GM19025 (cell line): ENCODE measurements at regions not wholly inside any gene's neighbourhood (a gene's known extent, or its start where the extent isn't known, plus 50 kb on each side); places are given as distances from the start of the nearest gene placed in this dataset.
A peak's percentile ranks its signal among the peaks of the same experiment; 100 is the strongest.
"Not testable (repeated sequence)": the region's sequence is repeated elsewhere in the genome, so short reads cannot be mapped to it uniquely, and the experiment has no call there.

Experiments
- ATAC-seq: cut with Tn5 transposase; IDR thresholded peaks from one replicate; pipeline ENCODE4 v1.9.1; 2021; ENCODE audit warnings: mild to moderate bottlenecking, low read depth, moderate library complexity; ENCODE audit not compliant: unreplicated experiment

- ATAC-seq: no peak
Observed at GRCh38 chr2:192535956-192536921, 341.5 kb upstream of the TMEFF2 start.

GRCh38 chr2:192534072-192534471 is 339.3 kb upstream of the TMEFF2 start:
- no peak for ATAC-seq

GRCh38 chr2:192524642-192525251 is 330.0 kb upstream of the TMEFF2 start:
- not testable (repeated sequence) for ATAC-seq

GRCh38 chr2:192524214-192524613 is 329.5 kb upstream of the TMEFF2 start:
- ATAC-seq: not testable (repeated sequence)

DNA sequence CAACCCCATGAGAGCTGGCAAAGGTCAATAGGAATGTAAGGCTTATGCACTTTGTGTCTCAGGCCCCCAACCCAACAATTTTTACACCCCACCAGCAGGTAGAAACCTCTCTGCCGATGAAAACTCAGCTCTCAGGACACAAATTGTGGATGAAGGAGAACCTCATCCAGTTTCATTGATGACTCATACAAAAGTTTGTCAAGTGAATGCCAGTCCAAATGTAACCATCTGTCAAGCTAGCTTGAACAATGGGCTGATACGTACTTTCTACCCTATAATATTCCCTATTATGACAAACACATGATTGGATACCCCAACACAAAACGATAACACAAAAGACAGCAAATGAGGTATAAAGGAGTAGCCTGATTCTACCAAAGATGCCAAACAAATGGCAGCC is 321.2 kb upstream of the TMEFF2 start:
- ATAC-seq: no peak

DNA sequence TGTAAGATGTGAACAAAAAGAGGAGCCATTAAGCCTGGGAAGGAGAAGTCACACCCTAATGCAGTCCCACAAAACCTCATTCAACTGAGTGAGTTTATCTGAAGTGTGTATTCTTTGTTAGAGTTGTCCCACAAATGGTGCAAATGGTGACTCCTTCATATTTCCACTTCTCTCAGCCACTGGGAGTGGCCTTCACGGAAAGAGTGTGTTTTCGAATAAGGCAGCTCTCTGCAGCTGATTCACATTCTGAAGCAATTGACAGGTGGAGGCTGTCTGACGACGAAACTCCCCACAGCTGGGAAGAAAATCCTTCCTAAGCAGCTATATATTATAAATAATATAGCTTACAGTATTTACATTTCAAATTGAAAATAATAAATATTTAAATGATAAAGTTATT is 318.8 kb upstream of the TMEFF2 start:
- ATAC-seq: no peak

GRCh38 chr2:192507836-192508450 is 313.2 kb upstream of the TMEFF2 start:
- not testable (repeated sequence) for ATAC-seq

- peak; percentile 77 for ATAC-seq
Observed at GRCh38 chr2:192500550-192501200, 305.9 kb upstream of the TMEFF2 start.

DNA sequence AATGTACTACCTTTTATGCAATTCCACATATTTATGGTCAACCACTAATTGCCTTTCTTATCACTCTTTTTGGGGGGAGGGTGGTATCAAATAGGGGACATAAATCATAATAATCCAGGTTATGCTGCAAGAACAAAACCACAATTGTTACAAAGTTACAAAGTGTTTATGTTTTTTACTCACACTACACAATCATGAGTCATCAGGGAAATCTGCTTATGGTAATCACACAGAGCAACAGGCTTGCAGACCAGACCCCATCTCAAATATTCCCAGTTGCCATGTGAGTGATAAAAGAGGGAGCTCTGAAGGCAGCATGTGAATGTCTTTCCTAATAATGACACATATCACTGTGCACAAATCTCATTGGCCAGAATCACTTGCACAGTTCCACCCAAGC is 304.7 kb upstream of the TMEFF2 start:
- ATAC-seq: no peak

DNA sequence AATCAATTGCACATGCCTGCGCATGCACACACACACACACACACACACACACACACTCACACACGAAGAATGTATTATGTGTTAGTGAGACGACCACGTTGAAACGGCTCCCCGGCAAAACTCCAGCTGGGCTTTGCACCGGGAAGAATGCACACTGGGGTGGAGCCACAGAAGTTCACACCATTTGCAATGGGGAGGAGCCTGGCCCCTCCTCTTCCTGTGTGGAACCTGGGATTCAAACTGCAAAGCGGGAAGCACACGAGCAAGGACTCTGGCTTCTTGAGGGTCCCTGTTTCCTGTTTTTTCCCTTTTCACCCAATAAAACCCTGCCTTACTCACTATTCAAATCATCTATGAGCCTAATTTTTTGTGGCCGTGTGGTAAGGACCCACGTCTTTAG is 304.0 kb upstream of the TMEFF2 start:
- ATAC-seq: no peak

DNA sequence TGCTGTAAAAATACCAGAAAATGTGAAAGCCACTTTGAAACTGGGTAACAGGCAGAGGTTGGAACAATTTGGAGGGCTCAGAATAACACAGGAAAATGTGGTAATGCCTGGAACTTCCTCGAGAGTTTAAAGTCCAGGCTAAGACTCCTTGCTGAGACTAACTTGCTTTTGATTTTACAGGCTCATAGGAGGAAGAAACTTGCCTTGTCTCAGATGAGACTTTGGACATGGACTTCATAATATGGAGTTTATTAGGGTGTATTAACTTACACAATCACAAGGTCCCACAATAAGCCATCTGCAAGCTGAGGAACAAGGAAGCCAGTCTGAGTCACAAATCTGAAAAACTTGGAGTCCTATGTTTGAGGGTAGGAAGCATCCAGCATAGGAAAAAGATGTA is 293.4 kb upstream of the TMEFF2 start:
- ATAC-seq: not testable (repeated sequence)

GRCh38 chr2:192487636-192488035 is 292.9 kb upstream of the TMEFF2 start:
- ATAC-seq: no peak

- no peak for ATAC-seq
Observed at GRCh38 chr2:192484903-192485302, 290.2 kb upstream of the TMEFF2 start.

DNA sequence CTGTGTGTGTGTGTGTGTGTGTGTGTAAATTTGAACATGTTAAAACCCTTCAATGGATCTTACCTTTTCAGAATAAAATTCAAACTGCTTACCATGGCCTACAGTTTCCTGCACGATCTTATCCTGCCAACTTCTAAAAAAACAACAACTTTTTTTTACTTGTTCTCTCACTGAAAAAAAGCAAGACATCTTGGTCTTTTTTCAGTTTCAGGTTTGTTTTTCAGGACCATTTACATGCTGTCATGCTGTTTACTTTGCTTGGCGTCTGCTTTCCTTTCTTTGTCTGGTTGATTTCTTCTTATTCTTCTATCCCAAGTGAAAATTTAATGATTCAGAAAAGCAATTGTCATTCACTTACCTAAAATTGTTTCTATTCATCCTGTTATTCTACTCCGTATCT is 286.3 kb upstream of the TMEFF2 start:
- ATAC-seq: no peak

GRCh38 chr2:192473331-192473730 is 278.6 kb upstream of the TMEFF2 start:
- ATAC-seq: no peak

DNA sequence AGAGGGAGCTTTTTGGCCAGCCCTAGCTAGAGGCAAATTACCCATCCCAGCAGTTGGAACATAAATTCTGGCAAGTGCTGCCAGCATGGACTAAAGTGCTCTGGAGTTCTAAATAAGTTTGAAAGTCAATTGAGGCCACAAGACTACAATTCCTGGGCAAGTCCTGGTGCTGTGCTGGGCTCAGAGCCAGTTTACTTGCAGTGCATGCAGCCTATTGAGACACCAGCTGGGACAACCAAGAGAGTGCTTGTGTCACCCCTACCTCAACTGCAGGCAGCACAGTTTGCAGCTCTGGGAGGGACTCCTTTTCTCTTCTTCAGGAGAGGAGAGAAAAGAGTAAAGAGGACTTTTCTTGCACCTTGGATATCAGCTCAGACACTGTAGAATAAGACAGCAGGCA is 277.2 kb upstream of the TMEFF2 start:
- ATAC-seq: no peak

DNA sequence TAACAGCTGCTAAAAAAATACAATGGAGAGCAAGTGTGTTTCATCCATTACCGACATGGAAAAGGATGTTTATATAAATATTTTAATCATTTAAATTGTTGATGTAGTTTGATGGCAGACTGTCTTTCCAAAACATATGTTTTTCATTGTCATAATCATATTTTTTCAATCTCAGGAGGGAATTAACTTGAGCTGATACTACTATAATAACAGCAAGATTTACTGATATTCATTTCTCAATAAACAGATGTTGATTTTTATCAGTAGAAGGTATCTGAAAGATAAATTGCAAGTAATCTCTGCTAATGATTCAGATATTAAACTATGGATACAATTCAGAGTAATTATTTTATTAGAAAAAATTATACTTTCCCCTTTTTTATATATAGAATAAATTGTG is 274.9 kb upstream of the TMEFF2 start:
- ATAC-seq: no peak

GRCh38 chr2:192467953-192468660 is 273.4 kb upstream of the TMEFF2 start:
- ATAC-seq: no peak

GRCh38 chr2:192465141-192465540 is 270.4 kb upstream of the TMEFF2 start:
- no peak for ATAC-seq

GRCh38 chr2:192459422-192459821 is 264.7 kb upstream of the TMEFF2 start:
- ATAC-seq: no peak
